HG03097 (cell line): ENCODE measurements at regions not wholly inside any gene's neighbourhood (a gene's known extent, or its start where the extent isn't known, plus 50 kb on each side); places are given as distances from the start of the nearest gene placed in this dataset.
"Not testable (repeated sequence)": the region's sequence is repeated elsewhere in the genome, so short reads cannot be mapped to it uniquely, and the experiment has no call there.

Experiments used
- ATAC-seq: cut with Tn5 transposase; IDR thresholded peaks from one replicate; pipeline ENCODE4 v1.9.1; 2021; ENCODE audit not compliant: unreplicated experiment, low FRiP score

GRCh38 chr3:159499031-159499793, 489.4 kb upstream of the IL12A start:
- ATAC-seq: no peak

DNA sequence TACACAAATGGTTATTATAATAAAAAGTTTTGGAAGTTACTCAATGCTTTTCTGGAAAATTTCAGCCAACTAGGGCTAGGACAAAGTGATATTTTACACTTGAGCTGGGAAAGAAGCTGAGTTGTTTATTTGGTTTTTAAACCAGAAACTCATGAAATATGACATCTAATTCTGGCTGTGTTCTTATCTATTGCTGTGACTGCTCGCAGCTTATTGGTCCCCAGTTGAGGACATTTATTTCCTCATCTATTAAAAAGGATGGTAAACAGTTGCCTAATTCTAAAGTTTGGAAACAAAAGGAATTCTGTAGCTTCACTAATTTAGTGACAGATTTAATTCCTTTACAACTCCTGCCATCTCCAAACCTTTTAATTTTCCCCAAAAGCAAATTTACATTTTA, 487.6 kb upstream of the IL12A start:
- no peak for ATAC-seq

DNA sequence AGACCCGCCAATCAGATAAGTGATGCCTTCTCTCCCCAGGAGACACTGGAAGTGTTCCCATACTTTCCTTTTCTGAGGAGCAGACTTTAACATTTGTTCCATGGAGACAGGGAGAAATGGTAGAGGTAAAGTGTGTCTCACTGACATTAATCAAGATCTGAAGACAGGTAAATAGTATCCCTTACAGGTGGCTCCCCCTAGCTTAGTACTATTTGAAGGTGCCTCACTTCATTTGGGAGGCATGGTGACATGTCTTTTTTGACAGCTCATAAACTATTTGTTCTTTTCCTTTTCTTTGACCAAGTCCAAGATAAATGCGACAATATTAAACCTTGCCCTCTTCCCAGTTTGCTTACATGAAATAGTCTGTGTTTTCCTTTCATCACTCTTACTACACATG, 485.6 kb upstream of the IL12A start:
- no peak for ATAC-seq

- ATAC-seq: not testable (repeated sequence)
Observed at GRCh38 chr3:159510988-159511387, 477.6 kb upstream of the IL12A start.

- ATAC-seq: no peak
Observed at GRCh38 chr3:159513444-159513843, 475.2 kb upstream of the IL12A start.

DNA sequence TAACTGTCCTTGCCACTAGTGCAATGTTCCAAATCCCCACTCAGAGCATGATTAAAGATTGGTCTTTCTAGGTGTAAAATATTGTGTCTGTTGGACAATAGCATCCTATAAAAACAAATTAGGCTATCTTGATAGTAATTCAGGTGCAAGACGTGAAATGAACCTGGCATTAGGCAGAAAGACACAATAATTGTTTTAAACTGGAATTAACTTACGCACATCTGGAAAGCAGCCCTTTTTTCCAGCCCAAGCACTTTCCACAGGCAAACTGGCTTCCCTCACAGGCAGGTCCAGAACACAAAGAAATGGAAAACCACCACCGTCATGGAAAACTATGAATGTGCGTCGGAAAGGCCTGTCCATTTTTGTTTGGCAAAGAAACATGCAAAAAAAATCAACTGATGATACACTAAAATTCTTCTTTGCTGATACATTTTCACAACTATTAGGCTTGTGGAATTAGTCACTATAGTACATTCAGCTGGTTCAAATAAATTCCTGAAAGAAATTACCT, 474.7 kb upstream of the IL12A start:
- ATAC-seq: no peak

GRCh38 chr3:159517105-159517504, 471.5 kb upstream of the IL12A start:
- ATAC-seq: no peak

- ATAC-seq: no peak
Observed at GRCh38 chr3:159520638-159521037, 468.0 kb upstream of the IL12A start.

DNA sequence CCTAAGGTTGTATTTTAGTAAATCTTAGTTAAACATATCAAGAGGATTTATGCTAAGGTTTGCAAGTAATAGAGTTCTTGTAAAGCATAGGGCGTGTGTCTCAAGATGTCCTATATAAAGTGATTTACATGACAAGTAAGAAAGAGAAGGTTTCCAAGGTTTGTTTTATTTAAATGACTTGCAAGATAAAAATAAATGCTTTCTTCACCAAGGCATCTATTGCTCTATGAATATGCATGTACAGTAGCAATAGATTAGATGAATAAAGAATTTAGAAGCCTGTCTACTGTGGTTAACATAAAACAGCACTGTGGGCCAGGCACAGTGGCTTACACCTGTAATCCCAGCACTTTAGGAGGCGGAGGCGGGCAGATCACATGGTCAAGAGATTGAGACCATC, 466.4 kb upstream of the IL12A start:
- ATAC-seq: no peak

DNA sequence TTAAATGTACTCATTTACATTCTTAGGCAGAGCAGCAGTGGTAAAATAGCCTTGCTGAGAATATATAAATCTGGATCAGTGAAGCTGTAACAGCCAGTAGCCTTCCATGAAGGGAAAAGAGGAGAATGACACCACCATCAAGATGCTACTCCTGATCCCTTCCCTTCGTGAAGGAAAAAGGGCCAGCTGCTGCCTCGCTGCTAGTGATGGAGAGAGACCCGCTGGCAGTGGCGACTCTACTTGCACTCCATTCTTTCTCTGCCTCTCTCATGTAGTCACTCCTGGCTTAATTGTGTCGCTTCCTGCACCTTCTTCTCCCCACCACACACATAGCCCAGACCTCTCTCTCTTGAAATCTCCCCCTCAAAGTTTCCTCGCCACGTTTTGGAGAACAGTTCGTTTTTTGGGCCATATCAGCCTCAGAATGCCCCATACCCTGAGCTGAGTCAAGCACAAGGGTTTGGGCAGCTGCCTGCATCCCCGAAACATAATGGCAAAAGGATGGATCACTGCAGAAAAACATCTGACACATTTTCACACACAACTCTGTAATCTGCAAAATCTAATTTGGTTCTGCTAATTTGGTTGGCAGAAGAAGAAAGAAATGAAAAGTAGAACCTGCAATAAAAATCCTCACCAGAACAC, 460.3 kb upstream of the IL12A start:
- ATAC-seq: no peak

GRCh38 chr3:159532577-159532976, 456.1 kb upstream of the IL12A start:
- no peak for ATAC-seq

- ATAC-seq: no peak
Observed at GRCh38 chr3:159534496-159534895, 454.1 kb upstream of the IL12A start.

- no peak for ATAC-seq
Observed at GRCh38 chr3:159536876-159537275, 451.8 kb upstream of the IL12A start.

GRCh38 chr3:159538507-159538906, 450.1 kb upstream of the IL12A start:
- ATAC-seq: no peak

GRCh38 chr3:159540882-159541495, 447.6 kb upstream of the IL12A start:
- ATAC-seq: no peak

GRCh38 chr3:159548675-159549335, 439.8 kb upstream of the IL12A start:
- no peak for ATAC-seq

DNA sequence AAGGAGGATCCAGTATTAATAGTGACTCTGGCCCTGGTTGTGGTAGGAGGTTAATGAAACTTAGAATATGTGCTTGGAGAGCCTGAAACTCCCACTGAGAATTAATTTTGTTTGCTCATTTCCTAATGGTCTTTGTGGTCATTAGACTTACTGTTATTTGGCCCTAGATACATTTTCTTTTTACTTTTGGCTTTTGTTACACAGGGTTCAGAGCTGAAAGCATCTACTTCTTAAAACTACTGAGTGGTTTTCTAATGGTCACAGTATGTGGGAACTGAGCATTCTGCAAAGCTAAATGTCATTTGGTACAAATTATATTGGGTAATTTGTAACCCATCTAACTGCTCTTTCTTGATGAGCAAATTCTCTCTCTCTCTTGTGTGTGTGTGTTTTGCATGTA, 433.4 kb upstream of the IL12A start:
- no peak for ATAC-seq

- ATAC-seq: no peak
Observed at GRCh38 chr3:159559771-159560170, 428.9 kb upstream of the IL12A start.

DNA sequence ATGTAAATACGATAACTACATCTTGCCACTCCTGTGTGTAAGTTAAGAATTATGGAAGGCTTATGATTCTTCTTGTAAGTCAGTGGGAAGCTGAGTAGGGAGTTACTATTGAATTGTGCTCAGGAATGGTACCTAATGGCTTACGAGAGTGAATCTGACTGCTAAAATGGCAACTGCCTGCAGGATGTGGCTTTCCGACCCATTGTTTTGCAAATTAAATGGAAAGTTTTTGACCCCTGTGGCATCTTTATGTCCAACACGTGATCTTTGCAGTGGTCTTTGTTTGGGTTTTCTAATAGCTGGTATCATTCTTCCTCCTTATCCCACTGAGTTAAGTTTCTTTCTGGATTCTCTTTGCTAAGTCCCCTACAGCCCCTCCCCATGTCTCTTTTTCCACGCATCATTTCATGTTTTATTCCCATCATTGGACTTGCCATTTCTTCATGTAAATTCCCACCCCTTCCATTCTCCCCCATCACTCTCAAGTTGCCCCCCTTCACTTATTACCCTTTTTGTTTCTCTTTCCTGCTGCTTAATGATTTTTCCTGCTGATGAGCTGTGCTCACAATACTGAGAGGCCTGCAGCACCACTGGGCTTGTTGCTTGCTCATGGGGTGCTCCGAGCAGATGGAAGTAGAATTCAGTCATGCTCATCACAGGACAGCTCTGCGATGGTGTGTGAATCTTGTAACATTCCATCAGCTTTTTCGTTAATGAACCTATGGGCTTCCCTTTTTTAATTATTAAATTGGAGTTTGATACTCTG, 428.2 kb upstream of the IL12A start:
- ATAC-seq: no peak

DNA sequence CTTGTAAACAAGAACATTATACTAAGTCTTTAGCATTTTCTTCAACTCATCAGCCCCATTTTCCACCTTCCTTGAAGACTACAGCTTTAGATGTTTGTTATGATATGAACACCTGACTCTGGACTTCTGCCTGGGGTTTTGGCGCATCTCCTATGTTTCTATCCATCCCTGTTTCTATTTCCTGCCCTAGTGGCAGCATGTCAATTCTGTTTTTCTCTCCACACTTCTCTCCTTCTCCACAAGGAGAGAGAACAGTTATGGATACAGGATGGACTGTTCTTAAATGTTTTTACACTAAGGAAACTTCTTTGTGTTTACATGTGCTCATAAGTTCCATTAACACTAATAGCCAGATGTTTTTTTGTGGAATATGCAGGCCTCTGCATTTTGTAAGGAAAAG, 423.3 kb upstream of the IL12A start:
- no peak for ATAC-seq
